ENCODE measurements at regions not wholly inside any gene's neighbourhood (a gene's known extent, or its start where the extent isn't known, plus 50 kb on each side); places are given as distances from the start of the nearest gene placed in this dataset.
A peak's percentile ranks its signal among the peaks of the same experiment; 100 is the strongest.
"Not testable (repeated sequence)": the region's sequence is repeated elsewhere in the genome, so short reads cannot be mapped to it uniquely, and the experiment has no call there.

- not testable (repeated sequence) for DNase-seq (ENCODE audit: low spot score)
Observed at GRCh38 chr7:66458991-66459390, 169.7 kb upstream of the KCTD7 start.

DNA sequence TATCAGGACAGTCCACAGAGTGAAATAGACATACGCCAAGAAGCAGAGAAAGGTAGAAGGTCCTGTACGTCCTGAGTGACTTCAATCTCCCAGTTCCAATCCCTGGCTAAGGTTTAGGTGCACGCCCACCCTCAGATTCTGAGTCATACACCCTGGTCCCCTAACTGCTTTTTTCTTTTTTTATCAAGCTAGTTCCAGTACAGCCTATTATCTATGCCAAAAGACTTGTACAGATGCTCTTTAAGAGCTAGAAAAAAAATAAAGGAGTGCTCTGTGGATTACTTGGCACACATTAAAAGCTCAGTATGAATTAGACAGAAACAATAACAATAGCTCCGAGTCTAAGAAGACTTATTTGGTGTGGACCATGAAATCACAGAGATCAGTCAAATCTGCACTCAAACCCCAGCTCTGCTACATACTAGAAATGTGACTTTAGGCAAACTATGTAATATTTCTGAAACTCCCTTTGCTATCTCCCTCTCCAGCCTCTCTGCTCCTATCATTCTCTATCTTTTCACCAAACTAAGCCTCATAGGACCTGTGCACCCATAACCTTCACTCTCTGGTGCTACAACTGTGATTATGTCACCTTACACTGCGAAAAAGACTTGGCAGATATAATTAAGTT, 168.8 kb upstream of the KCTD7 start:
- not testable (repeated sequence) for DNase-seq (ENCODE audit: low spot score)

- no peak for DNase-seq (ENCODE audit: low spot score)
Observed at GRCh38 chr7:66460921-66461361, 167.7 kb upstream of the KCTD7 start.

GRCh38 chr7:66461397-66461796, 167.3 kb upstream of the KCTD7 start:
- DNase-seq (ENCODE audit: low spot score), result not testable (repeated sequence)

- DNase-seq (ENCODE audit: low spot score), result not testable (repeated sequence)
Observed at GRCh38 chr7:66462831-66463230, 165.8 kb upstream of the KCTD7 start.

DNA sequence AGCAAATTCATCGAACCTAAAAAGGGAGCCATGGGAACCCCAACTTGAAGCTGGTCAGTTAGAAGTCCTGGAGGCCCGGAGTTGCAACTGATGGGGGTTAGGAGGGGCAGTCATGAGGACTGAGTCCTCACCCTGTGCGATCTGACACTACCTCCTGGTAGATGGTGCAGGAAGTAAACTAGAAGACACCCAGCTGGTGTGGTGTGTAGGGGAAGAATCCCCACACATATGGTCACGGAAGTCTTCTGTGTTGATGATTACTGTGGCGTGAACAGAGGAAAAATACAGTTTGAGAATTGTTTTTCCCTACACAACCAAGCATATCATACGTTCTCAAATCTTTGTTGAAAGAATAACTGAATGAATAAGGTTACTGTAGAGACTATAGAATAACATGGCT, 164.6 kb upstream of the KCTD7 start:
- no peak for DNase-seq (ENCODE audit: low spot score)

GRCh38 chr7:66466081-66466600, 162.5 kb upstream of the KCTD7 start:
- no peak for DNase-seq (ENCODE audit: low spot score)

- DNase-seq (ENCODE audit: low spot score), result no peak
Observed at GRCh38 chr7:66467887-66468286, 160.8 kb upstream of the KCTD7 start.

DNA sequence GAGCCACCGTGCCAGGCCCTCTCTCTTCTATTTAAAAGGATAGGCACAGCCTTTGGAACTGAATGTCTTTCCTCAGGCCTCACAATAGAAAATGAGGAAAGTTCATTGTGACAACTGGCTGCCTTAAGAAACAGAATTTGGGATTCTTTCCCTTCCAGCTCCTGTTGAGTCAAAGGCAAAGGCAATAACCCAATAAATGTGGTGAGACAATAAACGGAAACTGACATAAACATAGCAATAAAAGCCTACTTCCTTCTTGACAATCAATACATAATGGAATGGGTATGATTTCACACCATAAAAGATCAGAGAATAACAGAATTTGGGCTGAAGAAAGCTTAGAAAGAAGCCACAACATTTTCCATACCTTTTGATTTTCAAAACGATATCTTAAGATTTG, 155.6 kb upstream of the KCTD7 start:
- not testable (repeated sequence) for DNase-seq (ENCODE audit: low spot score)

- DNase-seq (ENCODE audit: low spot score), result no peak
Observed at GRCh38 chr7:66474441-66474840, 154.2 kb upstream of the KCTD7 start.

- not testable (repeated sequence) for DNase-seq (ENCODE audit: low spot score)
Observed at GRCh38 chr7:66476056-66476455, 152.6 kb upstream of the KCTD7 start.

DNA sequence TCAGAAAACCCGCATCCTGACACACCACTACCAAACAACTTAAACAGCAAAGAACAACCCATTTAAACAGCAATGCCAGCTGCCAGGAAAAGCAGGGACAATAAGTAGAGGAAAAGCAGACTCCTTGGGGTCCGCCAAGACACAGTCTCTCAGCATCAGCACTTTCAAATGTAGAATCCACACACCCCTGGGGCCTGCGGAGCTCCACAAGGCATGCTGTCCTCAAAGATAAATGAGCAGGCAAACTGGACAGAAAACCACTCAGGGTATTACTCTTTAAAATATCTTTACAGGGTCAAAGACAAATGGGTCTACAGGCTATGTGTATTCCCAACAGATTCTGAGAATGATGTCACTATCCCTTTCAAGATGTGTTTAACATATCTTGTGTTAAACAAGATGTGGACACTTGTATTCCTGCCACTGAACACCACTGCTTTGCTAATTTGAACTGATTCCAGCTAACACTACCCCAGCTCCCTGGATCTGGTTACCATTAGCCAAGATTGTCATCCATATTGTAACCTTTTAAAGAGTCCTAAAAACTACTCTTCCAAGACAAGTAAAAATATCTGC, 150.8 kb upstream of the KCTD7 start:
- DNase-seq (ENCODE audit: low spot score), result not testable (repeated sequence)

DNA sequence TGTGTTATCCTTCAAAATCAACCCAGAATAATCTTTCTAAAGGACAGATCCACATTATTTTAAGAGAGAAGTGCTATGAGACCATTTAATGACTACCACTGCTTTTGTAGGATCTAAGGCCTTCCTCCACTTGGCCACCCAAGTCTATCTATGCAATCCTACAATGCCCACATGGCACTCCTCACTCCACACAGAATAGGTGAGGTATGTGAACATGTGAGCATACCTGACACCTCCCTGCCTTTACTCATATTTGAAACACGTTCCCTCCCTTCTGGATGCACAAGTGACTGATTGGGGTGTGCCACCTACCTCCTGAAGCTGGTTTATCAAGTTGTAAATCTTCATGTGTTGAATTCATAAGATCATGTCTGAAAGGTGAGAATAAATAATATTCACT, 147.5 kb upstream of the KCTD7 start:
- DNase-seq (ENCODE audit: low spot score), result not testable (repeated sequence)

GRCh38 chr7:66489065-66489464, 139.6 kb upstream of the KCTD7 start:
- DNase-seq (ENCODE audit: low spot score), result not testable (repeated sequence)

DNA sequence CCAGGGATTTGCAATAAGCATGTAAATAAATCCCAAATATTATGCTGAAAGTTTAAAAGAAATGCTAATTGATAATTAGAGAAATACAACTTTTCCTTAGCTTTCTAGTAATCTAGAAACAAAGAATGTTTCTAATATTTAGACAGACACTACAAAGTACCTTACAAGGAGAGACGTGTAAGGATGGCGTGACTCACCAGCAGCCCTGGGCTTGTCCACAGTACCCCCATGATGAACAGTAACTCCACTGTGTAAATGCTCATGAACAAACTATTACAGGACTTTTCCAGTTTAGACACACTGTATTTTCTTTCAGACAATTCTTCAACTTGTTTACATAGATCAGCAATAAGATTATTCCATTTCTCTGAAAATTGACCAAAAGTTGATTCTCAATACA, 138.9 kb upstream of the KCTD7 start:
- DNase-seq (ENCODE audit: low spot score), result not testable (repeated sequence)

- DNase-seq (ENCODE audit: low spot score), result not testable (repeated sequence)
Observed at GRCh38 chr7:66490979-66491378, 137.7 kb upstream of the KCTD7 start.

- peak; percentile 4 for DNase-seq (ENCODE audit: low spot score)
Observed at GRCh38 chr7:66492405-66492804, 136.3 kb upstream of the KCTD7 start.

DNA sequence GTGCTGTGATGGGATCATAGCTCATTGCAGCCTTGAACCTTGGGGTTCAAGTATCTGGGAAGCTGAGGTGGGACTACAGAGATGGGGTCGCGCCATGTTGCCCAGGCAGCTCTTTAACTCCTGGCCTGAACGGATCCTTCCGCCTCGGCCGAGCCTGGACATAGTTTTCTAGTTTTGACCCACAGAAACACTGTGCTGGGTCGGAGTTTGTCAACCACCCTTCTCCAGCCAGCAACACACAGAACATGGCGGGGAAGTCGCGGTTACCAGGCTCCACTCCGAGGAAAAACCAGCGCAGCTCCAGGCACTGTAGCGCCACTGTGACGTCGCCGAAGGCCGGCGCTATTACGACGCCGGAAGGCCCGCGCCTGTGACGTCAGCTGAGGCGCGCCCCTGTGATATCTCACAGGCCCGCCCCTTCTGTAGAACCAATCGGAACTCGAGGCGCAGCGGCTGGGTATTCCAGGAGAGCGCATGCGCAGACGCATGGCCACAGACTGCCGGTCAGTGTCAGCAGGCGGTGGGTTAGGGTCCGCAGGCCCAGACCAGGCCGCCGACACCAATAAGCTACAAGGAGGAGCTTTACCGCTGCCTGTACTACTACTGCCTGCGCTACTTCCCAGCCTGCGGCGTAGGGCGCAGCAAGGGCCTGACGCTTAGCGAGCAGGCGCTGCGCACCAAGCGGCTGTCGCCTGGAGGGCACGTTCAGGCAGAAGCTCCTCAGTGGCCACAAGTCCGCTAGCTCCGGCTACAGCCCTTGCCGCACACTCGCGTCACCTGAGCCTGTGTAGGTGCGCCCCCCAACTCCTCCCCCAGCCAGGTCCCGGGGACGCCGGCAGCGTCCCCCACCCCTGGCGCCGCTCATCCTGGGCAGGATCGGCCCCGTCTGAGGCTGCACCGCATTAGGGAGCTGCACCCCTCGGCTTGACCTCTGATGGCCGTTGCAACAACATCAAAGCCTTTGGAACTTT, 135.2 kb upstream of the KCTD7 start:
- peak; percentile 98 for DNase-seq (ENCODE audit: low spot score)

GRCh38 chr7:66497346-66497745, 131.3 kb upstream of the KCTD7 start:
- DNase-seq (ENCODE audit: low spot score), result no peak

DNA sequence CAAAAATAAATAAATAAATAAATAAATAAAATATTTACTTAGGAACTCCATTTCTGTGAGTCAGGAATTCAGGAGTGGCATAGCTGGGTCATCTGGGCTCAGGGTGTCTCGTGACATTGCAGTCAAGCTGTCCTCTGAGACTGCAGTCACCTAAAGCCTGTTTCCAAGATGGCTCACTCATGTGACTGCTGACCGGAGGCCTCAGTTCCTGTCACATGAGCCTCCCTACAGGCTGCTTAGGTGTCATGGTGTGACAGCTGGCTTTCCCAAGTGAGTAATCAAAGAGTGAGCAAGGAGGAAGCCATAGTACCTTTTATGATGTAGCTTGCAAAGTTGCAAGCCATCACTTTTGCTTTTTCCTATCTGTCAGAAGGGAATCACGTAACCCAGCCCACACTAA, 128.6 kb upstream of the KCTD7 start:
- DNase-seq (ENCODE audit: low spot score), result no peak

- DNase-seq (ENCODE audit: low spot score), result no peak
Observed at GRCh38 chr7:66502230-66503035, 126.2 kb upstream of the KCTD7 start.
